Stimulated activated effector memory CD8-positive, alpha-beta T cell treated with anti-CD3 and anti-CD28 coated beads, Interleukin-12 subunit alpha, Interleukin-12 subunit beta, amount 100 ng/mL, for 72 hours (primary cell): ENCODE measurements at regions not wholly inside any gene's neighbourhood (a gene's known extent, or its start where the extent isn't known, plus 50 kb on each side); places are given as distances from the start of the nearest gene placed in this dataset.

Experiments used
- ATAC-seq: fragments of 150-1000 bp; cut with Tn5 transposase; 2 replicates; pipeline ENCODE4 v1.10.0; 2021
- DNase-seq, 2 donors: peaks; one replicate each; pipeline ENCODE4 v3.0.0; 2021 to 2022; ENCODE audit warnings: low spot score in 2 of 2
- H3K27ac Mint-ChIP-seq: one replicate; pipeline ENCODE4 v1.8.0; 2022; ENCODE audit warnings: mild to moderate bottlenecking, mixed read lengths
- H3K36me3 Mint-ChIP-seq: one replicate; pipeline ENCODE4 v1.8.0; 2022; ENCODE audit warnings: mild to moderate bottlenecking, mixed read lengths
- H3K4me1 Mint-ChIP-seq: one replicate; pipeline ENCODE4 v1.8.0; 2022; ENCODE audit warnings: mixed read lengths
- H3K4me3 Mint-ChIP-seq: one replicate; pipeline ENCODE4 v1.8.0; 2022; ENCODE audit warnings: mild to moderate bottlenecking, mixed read lengths
- H3K9me3 Mint-ChIP-seq: one replicate; pipeline ENCODE4 v1.8.0; 2022; ENCODE audit warnings: mixed read lengths

GRCh38 chr18:56067214-56067894, 479.4 kb upstream of the TCF4 start:
- Mint-ChIP-seq H3K4me3 (no peak overlapping the region), H3K4me1 (no peaks in the 10 kb centered on the region), H3K9me3 (peaks cover 11% of the 10 kb centered on the region), H3K27ac (no peak overlapping the region), H3K36me3 (no peaks in the 10 kb centered on the region)
- ATAC-seq (no peak), DNase-seq (no peak)

GRCh38 chr18:56066524-56067213, 478.7 kb upstream of the TCF4 start:
- H3K27ac Mint-ChIP-seq: no peak overlapping the region
- H3K4me1 Mint-ChIP-seq: no peaks in the 10 kb centered on the region
- DNase-seq: no peak
- peaks cover 8% of the 10 kb centered on the region for H3K9me3 Mint-ChIP-seq
- no peaks in the 10 kb centered on the region for H3K36me3 Mint-ChIP-seq
- H3K4me3 Mint-ChIP-seq: no peak overlapping the region
- ATAC-seq: no peak

- H3K4me3 Mint-ChIP-seq: no peak overlapping the region
- DNase-seq: no peak
- H3K27ac Mint-ChIP-seq: no peak overlapping the region
- no peaks in the 10 kb centered on the region for H3K4me1 Mint-ChIP-seq
- peaks cover 8% of the 10 kb centered on the region for H3K9me3 Mint-ChIP-seq
- H3K36me3 Mint-ChIP-seq: no peaks in the 10 kb centered on the region
- no peak for ATAC-seq
Measured at GRCh38 chr18:56065086-56065485, 477.1 kb upstream of the TCF4 start.

- H3K4me1 Mint-ChIP-seq: no peaks in the 10 kb centered on the region
- DNase-seq: no peak
- H3K36me3 Mint-ChIP-seq: no peaks in the 10 kb centered on the region
- H3K4me3 Mint-ChIP-seq: no peak overlapping the region
- peaks cover 12% of the 10 kb centered on the region for H3K9me3 Mint-ChIP-seq
- H3K27ac Mint-ChIP-seq: no peak overlapping the region
- ATAC-seq: no peak
Measured at GRCh38 chr18:56062931-56063330, 474.9 kb upstream of the TCF4 start.

GRCh38 chr18:56060967-56061541, 473.1 kb upstream of the TCF4 start:
- ATAC-seq (no peak), DNase-seq (no peak)
- Mint-ChIP-seq H3K9me3 (peaks cover 6% of the 10 kb centered on the region), H3K4me1 (no peaks in the 10 kb centered on the region), H3K27ac (no peak overlapping the region), H3K36me3 (no peaks in the 10 kb centered on the region), H3K4me3 (no peak overlapping the region)

- DNase-seq (no peak), ATAC-seq (no peak)
- Mint-ChIP-seq H3K4me3 (no peak overlapping the region), H3K27ac (no peak overlapping the region), H3K4me1 (no peaks in the 10 kb centered on the region), H3K36me3 (no peaks in the 10 kb centered on the region), H3K9me3 (peaks cover 12% of the 10 kb centered on the region)
Measured at GRCh38 chr18:56052202-56052601, 464.2 kb upstream of the TCF4 start.

GRCh38 chr18:56044239-56044638, 456.2 kb upstream of the TCF4 start:
- no peak overlapping the region for H3K4me3 Mint-ChIP-seq
- peaks cover 23% of the 10 kb centered on the region for H3K9me3 Mint-ChIP-seq
- no peak for DNase-seq
- H3K4me1 Mint-ChIP-seq: no peaks in the 10 kb centered on the region
- H3K27ac Mint-ChIP-seq: no peak overlapping the region
- no peak for ATAC-seq
- H3K36me3 Mint-ChIP-seq: no peaks in the 10 kb centered on the region

- DNase-seq (no peak), ATAC-seq (no peak)
- no peak overlapping the region for H3K4me3 Mint-ChIP-seq
- H3K4me1 Mint-ChIP-seq: no peaks in the 10 kb centered on the region
- no peak overlapping the region for H3K27ac Mint-ChIP-seq
- peaks cover 21% of the 10 kb centered on the region for H3K9me3 Mint-ChIP-seq
- H3K36me3 Mint-ChIP-seq: no peaks in the 10 kb centered on the region
Measured at GRCh38 chr18:56043641-56044061, 455.7 kb upstream of the TCF4 start.

- ATAC-seq (no peak), DNase-seq (no peak)
- Mint-ChIP-seq H3K9me3 (peaks cover 17% of the 10 kb centered on the region), H3K27ac (no peak overlapping the region), H3K4me3 (no peak overlapping the region), H3K4me1 (no peaks in the 10 kb centered on the region), H3K36me3 (no peaks in the 10 kb centered on the region)
Measured at GRCh38 chr18:56042915-56043536, 455.0 kb upstream of the TCF4 start.

GRCh38 chr18:56038171-56039030, 450.4 kb upstream of the TCF4 start:
- H3K4me3 Mint-ChIP-seq: no peak overlapping the region
- H3K9me3 Mint-ChIP-seq: peaks cover 17% of the 10 kb centered on the region
- H3K4me1 Mint-ChIP-seq: no peaks in the 10 kb centered on the region
- H3K27ac Mint-ChIP-seq: no peak overlapping the region
- ATAC-seq (no peak), DNase-seq (no peak)
- no peaks in the 10 kb centered on the region for H3K36me3 Mint-ChIP-seq

- peaks cover 16% of the 10 kb centered on the region for H3K9me3 Mint-ChIP-seq
- ATAC-seq: no peak
- no peak overlapping the region for H3K27ac Mint-ChIP-seq
- no peak overlapping the region for H3K4me3 Mint-ChIP-seq
- H3K36me3 Mint-ChIP-seq: no peaks in the 10 kb centered on the region
- no peak for DNase-seq
- H3K4me1 Mint-ChIP-seq: no peaks in the 10 kb centered on the region
Measured at GRCh38 chr18:56036741-56037140, 448.7 kb upstream of the TCF4 start.

- DNase-seq (no peak), ATAC-seq (no peak)
- H3K36me3 Mint-ChIP-seq: no peaks in the 10 kb centered on the region
- H3K4me1 Mint-ChIP-seq: no peaks in the 10 kb centered on the region
- peaks cover 16% of the 10 kb centered on the region for H3K9me3 Mint-ChIP-seq
- no peak overlapping the region for H3K27ac Mint-ChIP-seq
- no peak overlapping the region for H3K4me3 Mint-ChIP-seq
Measured at GRCh38 chr18:56035546-56035945, 447.6 kb upstream of the TCF4 start.

GRCh38 chr18:56034949-56035348, 447.0 kb upstream of the TCF4 start:
- ATAC-seq (no peak), DNase-seq (no peak)
- Mint-ChIP-seq H3K4me3 (no peak overlapping the region), H3K4me1 (no peaks in the 10 kb centered on the region), H3K27ac (no peak overlapping the region), H3K9me3 (peaks cover 16% of the 10 kb centered on the region), H3K36me3 (no peaks in the 10 kb centered on the region)

- Mint-ChIP-seq H3K9me3 (peaks cover 9% of the 10 kb centered on the region), H3K36me3 (no peaks in the 10 kb centered on the region), H3K27ac (no peak overlapping the region), H3K4me3 (no peak overlapping the region), H3K4me1 (no peaks in the 10 kb centered on the region)
- DNase-seq (no peak), ATAC-seq (no peak)
Measured at GRCh38 chr18:56030060-56030459, 442.1 kb upstream of the TCF4 start.

GRCh38 chr18:56028514-56028913, 440.5 kb upstream of the TCF4 start:
- peaks cover 5% of the 10 kb centered on the region for H3K9me3 Mint-ChIP-seq
- DNase-seq: no peak
- ATAC-seq: no peak

More at GRCh38 chr18:56028514-56028913, 440.5 kb upstream of the TCF4 start:
- H3K4me1 Mint-ChIP-seq: no peaks in the 10 kb centered on the region
- H3K36me3 Mint-ChIP-seq: no peaks in the 10 kb centered on the region
- H3K27ac Mint-ChIP-seq: no peak overlapping the region
- no peak overlapping the region for H3K4me3 Mint-ChIP-seq
